ENCODE measurements at regions not wholly inside any gene's neighbourhood (a gene's known extent, or its start where the extent isn't known, plus 50 kb on each side); places are given as distances from the start of the nearest gene placed in this dataset.

DNA sequence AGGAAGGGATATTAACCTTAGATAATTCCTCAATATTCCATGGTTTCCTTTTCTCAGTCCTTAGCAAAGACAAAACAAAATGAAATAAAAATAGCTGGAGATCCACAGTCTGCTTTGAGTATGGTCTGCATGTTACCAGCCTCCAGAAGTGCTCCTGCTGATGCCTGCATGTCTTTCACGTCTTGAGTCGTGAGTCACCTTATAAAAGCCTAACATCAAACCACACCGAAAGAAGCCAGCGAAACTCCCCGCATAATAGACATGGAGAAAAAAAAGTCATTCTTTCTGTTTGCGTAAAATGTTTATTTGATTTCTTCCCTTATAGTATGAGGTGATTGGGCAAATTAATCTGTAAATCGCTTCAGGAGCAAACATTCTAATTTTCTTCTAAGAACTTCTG lies 380.5 kb downstream of the SLCO4C1 start:
- CTCF ChIA-PET, result no interaction called here
- no peak overlapping the region for H3K27ac ChIP-seq (ENCODE audit: low read length)
- no peaks in the 10 kb centered on the region for H3K4me1 ChIP-seq (ENCODE audit: control insufficient read depth, insufficient read depth, low read length)
- TF ChIP-seq POLR2AphosphoS5 (IDR thresholded peaks at IDR 0.05; ENCODE audit: low read depth, low read length) (no peak), SIN3A (IDR thresholded peaks at IDR 0.05; ENCODE audit: borderline replicate concordance, insufficient read depth, low read depth, low read length) (no peak), TCF7L2 (IDR thresholded peaks at IDR 0.05; ENCODE audit: low read depth, low read length) (peak; percentile 96)
- DNase-seq (ENCODE audit: low read depth, low spot score) (no peak), ATAC-seq (peak; percentile 83)
- intact Hi-C loops (cut with micrococcal nuclease; ENCODE audit: unreplicated experiment), result no loop called here
- in situ Hi-C loops (cut with HindIII; ENCODE audit: low pct_unique_long_range_greater_than_20kb, low sequenced_read_pairs), result no loop called here
- BruUV-seq (replicated peaks), result no TSS peak
- POLR2A ChIA-PET, result no interaction called here
- H3K27me3 ChIP-seq (ENCODE audit: control insufficient read depth, insufficient read depth, low read length), result no peaks in the 10 kb centered on the region
- H3K9me3 ChIP-seq (ENCODE audit: control insufficient read depth, insufficient read depth, low read depth, low read length), result no peaks in the 10 kb centered on the region
- no peaks in the 10 kb centered on the region for H3K36me3 ChIP-seq (ENCODE audit: control insufficient read depth, insufficient read depth, low read length)
- no peak overlapping the region for H3K4me3 ChIP-seq (ENCODE audit: low read depth in 2 of 2, low read length in 2 of 2)

- H3K36me3 ChIP-seq (ENCODE audit: control insufficient read depth, insufficient read depth, low read length), result no peaks in the 10 kb centered on the region
- intact Hi-C loops (cut with micrococcal nuclease; ENCODE audit: unreplicated experiment), result no loop called here
- ATAC-seq (no peak), DNase-seq (ENCODE audit: low read depth, low spot score) (no peak)
- POLR2A ChIA-PET, result no interaction called here
- H3K4me3 ChIP-seq (ENCODE audit: low read depth in 2 of 2, low read length in 2 of 2), result no peak overlapping the region
- no peak overlapping the region for H3K27ac ChIP-seq (ENCODE audit: low read length)
- in situ Hi-C loops (cut with HindIII; ENCODE audit: low pct_unique_long_range_greater_than_20kb, low sequenced_read_pairs), result no loop called here
- H3K27me3 ChIP-seq (ENCODE audit: control insufficient read depth, insufficient read depth, low read length), result no peaks in the 10 kb centered on the region
- no peak for TF ChIP-seq TCF7L2 (IDR thresholded peaks at IDR 0.05; ENCODE audit: low read depth, low read length)
- TF ChIP-seq CTCF (IDR thresholded peaks at IDR 0.05), result no peak
- TF ChIP-seq, protein P1, sequence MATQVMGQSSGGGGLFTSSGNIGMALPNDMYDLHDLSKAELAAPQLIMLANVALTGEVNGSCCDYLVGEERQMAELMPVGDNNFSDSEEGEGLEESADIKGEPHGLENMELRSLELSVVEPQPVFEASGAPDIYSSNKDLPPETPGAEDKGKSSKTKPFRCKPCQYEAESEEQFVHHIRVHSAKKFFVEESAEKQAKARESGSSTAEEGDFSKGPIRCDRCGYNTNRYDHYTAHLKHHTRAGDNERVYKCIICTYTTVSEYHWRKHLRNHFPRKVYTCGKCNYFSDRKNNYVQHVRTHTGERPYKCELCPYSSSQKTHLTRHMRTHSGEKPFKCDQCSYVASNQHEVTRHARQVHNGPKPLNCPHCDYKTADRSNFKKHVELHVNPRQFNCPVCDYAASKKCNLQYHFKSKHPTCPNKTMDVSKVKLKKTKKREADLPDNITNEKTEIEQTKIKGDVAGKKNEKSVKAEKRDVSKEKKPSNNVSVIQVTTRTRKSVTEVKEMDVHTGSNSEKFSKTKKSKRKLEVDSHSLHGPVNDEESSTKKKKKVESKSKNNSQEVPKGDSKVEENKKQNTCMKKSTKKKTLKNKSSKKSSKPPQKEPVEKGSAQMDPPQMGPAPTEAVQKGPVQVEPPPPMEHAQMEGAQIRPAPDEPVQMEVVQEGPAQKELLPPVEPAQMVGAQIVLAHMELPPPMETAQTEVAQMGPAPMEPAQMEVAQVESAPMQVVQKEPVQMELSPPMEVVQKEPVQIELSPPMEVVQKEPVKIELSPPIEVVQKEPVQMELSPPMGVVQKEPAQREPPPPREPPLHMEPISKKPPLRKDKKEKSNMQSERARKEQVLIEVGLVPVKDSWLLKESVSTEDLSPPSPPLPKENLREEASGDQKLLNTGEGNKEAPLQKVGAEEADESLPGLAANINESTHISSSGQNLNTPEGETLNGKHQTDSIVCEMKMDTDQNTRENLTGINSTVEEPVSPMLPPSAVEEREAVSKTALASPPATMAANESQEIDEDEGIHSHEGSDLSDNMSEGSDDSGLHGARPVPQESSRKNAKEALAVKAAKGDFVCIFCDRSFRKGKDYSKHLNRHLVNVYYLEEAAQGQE (IDR thresholded peaks at IDR 0.05; ENCODE audit: insufficient read depth in 1 of 2, low read depth in 2 of 2, low read length in 1 of 2), result no peak
- TF ChIP-seq SIN3A (IDR thresholded peaks at IDR 0.05; ENCODE audit: borderline replicate concordance, insufficient read depth, low read depth, low read length), result no peak
- TF ChIP-seq POLR2AphosphoS5 (IDR thresholded peaks at IDR 0.05; ENCODE audit: low read depth, low read length), result no peak
- BruUV-seq (replicated peaks), result no TSS peak
- no peaks in the 10 kb centered on the region for H3K9me3 ChIP-seq (ENCODE audit: control insufficient read depth, insufficient read depth, low read depth, low read length)
- CTCF ChIA-PET, result no interaction called here
- no peaks in the 10 kb centered on the region for H3K4me1 ChIP-seq (ENCODE audit: control insufficient read depth, insufficient read depth, low read length)
Observed at GRCh38 chr5:101904736-101905135, 391.3 kb downstream of the SLCO4C1 start.

- Histone ChIP-seq H3K4me3 (ENCODE audit: low read depth in 2 of 2, low read length in 2 of 2) (0 out of 4 replicates have a peak overlapping the region, but pooled peaks of 1 of the 2 experiments have one; percentile 4), H3K27me3 (ENCODE audit: control insufficient read depth, insufficient read depth, low read length) (no peaks in the 10 kb centered on the region), H3K9me3 (ENCODE audit: control insufficient read depth, insufficient read depth, low read depth, low read length) (no peaks in the 10 kb centered on the region), H3K4me1 (ENCODE audit: control insufficient read depth, insufficient read depth, low read length) (no peaks in the 10 kb centered on the region), H3K27ac (ENCODE audit: low read length) (no peak overlapping the region), H3K36me3 (ENCODE audit: control insufficient read depth, insufficient read depth, low read length) (no peaks in the 10 kb centered on the region; the same call in 1 of the 2 replicates)
- BruUV-seq (replicated peaks), result no TSS peak
- TF ChIP-seq SIN3A (IDR thresholded peaks at IDR 0.05; ENCODE audit: borderline replicate concordance, insufficient read depth, low read depth, low read length), result no peak
- no peak for TF ChIP-seq TCF7L2 (IDR thresholded peaks at IDR 0.05; ENCODE audit: low read depth, low read length)
- in situ Hi-C loops (cut with HindIII; ENCODE audit: low pct_unique_long_range_greater_than_20kb, low sequenced_read_pairs) (no loop called here), intact Hi-C loops (cut with micrococcal nuclease; ENCODE audit: unreplicated experiment) (no loop called here)
- DNase-seq (ENCODE audit: low read depth, low spot score) (peak; percentile 8), ATAC-seq (no peak; the same call in 1 of the 2 replicates)
- POLR2A ChIA-PET, result no interaction called here
- CTCF ChIA-PET, result no interaction called here
Observed at GRCh38 chr5:101897914-101898313, 398.2 kb downstream of the SLCO4C1 start.
